Activated CD4-positive, alpha-beta T cell treated with anti-CD3 and anti-CD28 coated beads, Interleukin-2, amount 50 U/mL, for 48 hours (primary cell): ENCODE measurements at regions not wholly inside any gene's neighbourhood (a gene's known extent, or its start where the extent isn't known, plus 50 kb on each side); places are given as distances from the start of the nearest gene placed in this dataset.
"Not testable (repeated sequence)": the region's sequence is repeated elsewhere in the genome, so short reads cannot be mapped to it uniquely, and the experiment has no call there.

ENCODE experiments used
- DNase-seq, 2 experiments: peaks; one replicate each; pipeline ENCODE4 v3.0.0-alpha.2; 2020

DNA sequence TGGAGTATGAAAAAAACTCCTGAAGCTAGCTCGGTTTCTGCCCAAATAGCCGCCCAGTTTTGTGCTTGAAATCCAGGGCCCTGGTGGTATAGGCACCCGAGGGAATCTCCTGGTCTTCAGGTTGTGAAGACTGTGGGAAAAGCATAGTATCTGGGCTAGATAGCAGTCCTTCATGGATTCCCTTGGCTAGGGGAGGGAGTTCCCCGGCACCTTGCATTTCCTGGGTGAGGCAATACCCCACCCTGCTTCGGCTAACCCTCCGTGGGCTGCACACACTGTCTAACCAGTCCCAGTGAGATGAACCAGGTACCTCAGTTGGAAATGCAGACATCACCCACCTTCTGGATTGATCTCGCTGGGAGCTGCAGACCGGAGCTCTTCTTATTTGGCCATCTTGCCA is 184.5 kb upstream of the SLC35B3 start:
- DNase-seq = no peak

DNA sequence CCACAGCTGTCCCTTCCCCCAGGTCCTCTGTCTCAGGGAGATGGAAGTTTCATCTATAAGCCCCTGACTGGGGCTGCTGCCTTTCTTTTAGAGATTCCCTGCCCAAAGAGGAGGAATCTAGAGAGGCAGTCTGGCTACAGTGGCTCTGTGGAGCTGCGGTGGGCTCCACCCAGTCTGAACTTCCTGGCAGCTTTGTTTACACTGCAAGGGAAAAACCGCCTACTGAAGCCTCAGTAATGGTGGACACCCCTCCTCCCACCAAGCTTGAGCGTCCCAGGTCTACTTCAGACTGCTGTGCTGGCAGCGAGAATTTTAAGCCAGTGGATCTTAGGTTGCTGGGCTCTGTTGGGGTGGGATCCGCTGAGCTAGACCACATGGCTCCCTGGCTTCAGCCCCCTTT is 184.1 kb upstream of the SLC35B3 start:
- DNase-seq = not testable (repeated sequence)

DNA sequence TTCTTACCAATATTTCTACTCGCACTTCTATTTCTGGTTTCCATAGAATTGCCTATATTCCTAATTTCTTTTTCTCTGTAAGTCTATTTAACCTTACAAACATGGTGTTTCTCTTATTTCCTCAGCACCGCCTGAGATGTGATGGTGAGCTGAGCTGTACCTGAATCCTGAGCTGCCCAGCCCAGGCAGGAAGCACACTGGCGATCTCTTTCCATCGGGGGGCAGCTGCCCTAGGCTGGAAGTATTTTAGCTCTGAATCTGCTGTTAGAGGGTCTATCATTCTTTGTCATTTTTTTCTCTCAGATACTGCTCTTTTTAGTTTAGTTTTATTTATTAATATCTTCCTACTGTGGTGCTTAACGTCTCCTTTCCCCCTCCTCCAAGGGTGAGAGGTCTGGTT is 173.4 kb upstream of the SLC35B3 start:
- no peak for DNase-seq

DNA sequence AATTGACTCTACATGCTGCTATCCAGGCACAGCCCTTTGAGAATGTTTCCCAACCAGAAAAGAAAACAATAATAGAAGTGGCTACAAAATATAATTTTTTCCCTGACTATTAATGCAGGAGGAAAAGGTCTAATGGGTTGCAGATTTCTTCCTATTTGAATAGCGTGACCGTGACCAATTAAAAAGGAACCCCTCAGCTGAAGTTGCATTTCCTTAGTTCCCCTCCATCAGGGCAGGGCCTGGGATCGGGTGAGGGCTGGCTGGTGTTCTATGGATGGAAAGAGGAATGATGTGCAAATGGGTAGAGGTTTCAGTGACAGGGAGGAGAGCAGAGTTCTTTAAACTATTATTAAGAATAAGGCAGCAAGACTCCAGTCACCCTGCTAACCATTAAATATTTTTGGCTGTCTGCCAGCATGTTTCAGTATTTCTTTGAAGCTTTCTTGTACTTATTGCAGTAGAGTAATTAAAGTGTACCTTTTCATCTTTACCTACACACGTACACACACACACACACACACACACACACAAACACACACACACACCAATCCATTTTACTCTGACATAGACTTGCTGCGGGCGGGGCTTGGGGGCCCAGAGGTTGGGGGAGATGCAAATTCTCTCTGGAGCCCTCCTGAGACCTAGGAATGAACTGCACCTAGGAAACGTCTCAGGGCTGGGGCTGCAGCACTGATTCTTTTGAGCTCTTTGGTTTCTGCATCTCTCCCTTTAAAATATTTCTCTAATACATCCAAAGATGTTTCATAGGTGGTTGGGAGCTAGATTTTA is 154.8 kb upstream of the SLC35B3 start:
- no peak for DNase-seq

DNA sequence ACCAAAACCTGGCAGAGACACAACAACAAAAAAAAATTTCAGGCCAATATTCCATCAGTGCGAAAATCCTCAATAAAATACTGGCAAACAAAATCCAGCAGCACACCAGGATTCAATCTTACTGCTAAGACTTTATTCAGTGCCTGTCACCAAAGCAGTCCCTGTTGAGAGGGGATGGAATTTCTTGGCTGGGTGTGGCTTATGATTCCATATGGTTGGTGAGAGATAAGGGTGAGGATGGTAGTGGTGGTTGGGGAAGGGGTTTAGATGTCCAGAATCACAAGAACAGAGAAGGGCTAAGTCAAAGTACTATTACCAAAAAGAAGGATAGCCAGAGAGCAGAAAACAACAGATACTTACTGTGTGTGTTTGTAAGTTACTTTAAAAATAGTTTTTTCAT is 152.8 kb upstream of the SLC35B3 start:
- no peak for DNase-seq

DNA sequence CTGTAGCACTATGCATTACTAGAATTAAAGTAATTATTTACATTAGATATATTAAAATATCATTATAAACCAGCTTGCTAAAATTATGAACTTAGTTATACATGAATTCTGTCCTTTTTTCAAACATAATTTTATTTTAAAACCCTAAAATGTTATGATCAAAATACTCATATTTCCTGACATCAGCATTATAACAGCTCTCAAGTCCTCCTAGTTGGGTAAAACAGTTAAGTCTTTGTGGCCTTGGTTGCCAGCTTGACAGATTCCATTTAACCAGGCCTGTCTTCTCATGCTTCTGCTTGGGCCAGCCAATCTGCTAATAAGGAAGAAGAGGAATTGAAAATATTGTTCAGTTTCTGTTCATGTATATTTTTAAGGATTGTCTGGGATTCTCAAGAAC is 147.9 kb upstream of the SLC35B3 start:
- DNase-seq = no peak

DNA sequence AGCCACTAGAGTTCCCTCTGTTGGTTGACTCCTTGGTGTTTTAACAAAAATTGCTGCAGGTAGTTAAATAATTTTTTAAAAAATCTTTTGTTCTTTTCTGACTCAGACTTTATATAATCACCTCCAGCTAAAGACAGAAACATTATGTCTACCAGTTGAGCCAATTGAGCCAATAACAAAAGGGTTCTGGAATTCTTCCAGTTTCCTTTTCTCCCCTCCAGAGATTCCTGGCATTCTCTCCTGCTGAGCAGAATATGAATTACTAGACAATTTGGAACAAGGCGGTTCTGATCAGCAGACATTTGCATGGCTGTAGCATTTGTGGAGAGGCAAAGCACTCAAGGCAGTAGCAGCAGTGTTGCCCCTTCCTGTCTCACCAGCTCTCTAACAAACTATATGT is 144.0 kb upstream of the SLC35B3 start:
- no peak for DNase-seq

DNA sequence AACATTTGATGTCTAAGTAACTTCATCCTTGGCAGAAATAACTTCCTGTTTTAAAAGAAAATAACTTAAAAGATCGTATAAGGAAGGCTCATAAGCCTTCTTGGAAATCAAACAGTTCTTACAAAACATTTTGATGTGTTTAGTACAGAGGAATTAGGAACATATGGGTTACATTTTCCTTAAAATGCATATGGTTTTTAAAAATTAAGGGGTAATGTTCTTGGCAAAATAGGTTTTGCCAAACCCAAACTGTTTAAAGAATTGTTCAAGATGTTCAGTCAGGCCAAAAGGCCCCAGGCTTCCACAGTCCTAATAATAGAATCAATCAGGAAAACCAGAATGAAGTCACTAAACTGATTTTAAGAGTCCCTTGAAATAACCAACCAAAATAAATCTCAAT is 142.7 kb upstream of the SLC35B3 start:
- no peak for DNase-seq

DNA sequence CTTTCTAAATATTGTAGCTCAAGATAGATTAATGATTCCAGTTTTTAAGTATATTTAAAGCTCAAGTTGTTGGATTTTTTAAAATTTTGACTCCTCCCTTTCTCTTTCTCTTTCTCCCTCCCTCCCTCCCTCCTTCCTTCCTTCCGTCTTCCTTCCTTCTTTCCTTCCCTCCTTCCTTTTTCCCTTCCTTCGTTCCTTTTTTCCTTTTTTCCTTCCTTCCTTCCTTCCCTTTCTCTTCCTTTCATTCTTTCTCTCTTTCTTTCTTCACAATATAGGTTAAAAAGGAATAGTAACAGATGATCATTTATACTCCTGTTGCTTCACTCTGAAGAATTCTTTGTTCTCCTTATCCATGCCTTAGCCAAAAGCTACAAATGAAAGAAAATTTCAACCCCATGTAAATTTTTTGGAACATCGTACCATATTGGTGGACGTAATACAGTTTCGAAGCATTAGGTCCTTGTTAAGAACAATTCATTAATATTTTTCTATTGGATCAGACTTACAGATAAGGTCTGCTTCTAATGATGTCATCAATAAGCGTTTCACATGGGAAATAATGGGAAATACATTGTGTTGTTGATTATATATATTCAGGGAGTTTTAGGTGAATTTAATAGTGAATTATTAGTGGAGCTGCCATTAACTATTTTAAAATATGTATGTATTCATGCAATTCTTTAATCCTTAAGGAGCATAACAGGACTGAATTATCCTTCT is 139.6 kb upstream of the SLC35B3 start:
- DNase-seq = no peak

DNA sequence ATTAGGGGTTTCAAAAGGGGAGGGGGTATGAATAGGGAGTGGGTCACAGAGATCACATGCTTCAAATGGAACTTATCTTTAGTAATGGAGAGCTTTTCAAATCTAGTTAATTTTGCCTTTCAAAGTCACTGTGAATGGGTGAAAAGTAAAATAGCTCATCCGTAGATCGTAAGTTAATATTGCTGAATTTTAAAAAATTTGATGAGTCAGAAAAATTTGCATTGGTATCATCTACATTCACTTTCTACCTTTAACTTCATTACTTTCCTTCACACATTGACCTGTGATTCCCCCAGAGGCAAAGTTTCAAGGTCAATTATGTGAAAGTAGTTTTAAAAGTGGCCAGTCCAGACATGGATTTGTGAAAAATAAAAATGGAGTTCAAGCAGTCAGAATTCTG is 139.0 kb upstream of the SLC35B3 start:
- DNase-seq = no peak

DNA sequence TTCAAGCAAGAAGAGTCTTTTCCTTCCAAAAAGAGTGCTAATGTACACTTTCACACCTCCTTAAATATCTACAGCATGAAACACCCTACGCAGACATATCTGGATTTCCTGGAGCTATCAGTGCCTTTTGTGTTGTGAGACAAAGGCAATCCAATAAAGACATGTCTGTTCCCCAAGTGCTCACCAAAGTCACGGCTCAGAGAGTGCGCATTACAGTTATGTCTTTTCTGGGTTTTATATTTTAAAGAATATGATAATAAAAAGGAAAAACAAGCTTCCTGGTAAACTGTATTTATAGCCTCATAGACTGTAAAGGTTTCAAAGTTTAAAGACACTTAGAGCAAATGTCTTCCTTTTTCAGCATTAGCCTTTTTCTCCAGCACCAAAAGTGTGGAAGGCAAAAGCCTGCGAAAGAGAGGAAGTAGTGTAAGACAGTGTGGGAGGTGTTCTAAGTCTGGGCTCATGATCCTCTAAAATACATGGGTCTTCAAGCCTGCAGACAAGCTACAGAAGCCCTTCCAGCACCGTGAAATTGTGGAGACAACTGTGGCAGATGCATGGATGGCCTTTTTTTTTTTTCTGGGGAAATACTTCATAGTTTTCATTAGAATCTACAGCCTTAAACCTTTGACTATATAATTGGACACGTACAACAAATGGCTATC is 135.0 kb upstream of the SLC35B3 start:
- DNase-seq = no peak

DNA sequence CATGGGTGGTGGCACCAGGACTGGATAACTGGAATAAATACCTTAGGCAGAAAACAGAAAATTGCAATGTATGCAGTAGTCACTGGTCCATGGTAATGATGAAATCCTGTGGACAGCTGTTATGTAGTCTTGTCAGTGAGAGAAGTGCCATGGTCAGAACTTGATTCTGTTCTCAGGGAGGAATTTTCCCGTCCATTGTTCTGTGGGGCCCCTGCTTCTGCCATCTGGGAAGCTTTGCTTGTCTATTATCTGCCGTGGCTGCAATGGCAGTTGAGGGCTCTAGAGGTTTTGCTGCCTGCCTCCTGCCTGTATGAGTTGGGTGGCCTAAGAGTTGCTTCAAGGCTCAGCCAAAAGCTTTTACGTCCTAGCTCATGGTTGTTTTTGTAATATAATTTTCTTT is 126.8 kb upstream of the SLC35B3 start:
- no peak for DNase-seq

DNA sequence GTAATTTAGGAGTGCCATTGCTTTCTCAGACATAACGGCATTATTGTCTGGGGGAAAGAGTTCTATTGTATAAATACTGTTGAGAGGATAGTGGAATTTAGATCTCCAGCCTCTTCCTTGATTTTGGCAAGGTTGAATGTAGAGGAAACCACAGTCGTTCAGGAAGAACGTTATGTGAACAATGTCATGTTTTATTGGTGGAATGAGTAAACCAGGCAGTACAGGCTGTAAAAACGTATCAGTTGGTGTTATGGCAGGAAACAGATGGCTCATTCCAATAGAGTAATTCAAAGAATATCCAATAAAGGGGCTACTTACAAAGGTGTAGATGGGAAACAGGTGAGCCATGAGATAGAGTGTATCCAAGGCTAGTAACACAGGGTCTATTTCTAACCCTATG is 123.6 kb upstream of the SLC35B3 start:
- no peak for DNase-seq

DNA sequence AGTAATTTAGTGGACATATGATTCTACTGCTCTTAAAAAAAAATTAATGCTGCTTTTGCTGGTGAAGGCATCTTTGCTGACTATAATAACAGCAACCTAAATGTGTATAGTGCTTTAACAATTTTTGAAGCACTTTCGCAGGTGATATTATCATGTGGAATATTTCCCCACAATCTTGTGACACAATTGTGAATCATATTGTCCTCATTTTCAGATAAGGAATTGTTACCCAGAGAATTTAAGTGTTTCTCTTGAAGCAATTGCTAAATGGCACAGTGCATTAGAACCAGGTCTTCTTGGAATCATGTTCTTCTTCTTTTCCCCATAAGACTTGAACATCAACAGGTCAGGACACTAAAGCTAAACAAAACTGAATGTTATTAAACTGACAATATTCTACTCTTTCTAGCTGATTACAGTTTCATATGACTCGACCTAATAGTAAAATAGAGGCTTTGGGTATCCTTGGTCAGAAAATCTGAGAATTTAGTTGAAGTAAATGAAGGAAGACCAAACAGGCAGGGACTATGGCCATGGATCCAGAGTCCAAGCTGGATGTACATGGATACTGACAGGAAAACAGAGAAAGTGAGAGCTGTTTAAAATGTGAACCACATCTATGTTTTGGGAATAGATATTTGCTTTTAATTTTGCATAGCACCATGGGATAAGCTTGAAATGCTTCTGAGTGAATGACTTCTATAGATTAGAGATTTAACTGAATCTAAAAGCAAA is 121.8 kb upstream of the SLC35B3 start:
- no peak for DNase-seq

DNA sequence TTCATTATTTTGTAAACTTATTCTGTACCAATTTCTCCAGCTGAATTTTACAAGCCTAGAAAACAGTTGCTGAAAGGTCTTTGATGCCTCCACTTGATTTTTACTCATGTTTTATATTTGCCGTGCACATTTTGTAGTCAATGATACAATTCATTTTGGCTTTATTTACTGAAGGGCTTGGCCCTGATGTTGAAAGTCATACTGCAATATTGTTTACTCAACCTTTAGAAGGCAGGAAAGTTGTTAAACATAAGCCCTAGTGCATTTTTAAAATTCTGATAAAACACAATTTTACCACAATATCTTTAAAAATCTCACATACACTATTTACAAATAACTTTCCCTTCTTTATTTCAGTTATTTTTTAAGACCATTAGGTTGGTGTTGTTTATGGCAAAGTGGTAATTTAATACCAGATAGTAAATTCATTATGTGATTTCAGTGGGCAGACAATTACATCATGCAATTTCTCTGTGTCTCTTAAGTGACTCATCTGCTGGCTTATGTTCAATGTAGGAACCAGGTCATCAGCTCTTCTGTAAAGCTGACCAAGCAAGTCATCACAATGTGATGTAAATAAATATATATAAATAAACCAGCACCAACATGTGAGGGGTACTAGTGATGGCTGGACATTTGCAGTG is 121.1 kb upstream of the SLC35B3 start:
- DNase-seq = no peak

DNA sequence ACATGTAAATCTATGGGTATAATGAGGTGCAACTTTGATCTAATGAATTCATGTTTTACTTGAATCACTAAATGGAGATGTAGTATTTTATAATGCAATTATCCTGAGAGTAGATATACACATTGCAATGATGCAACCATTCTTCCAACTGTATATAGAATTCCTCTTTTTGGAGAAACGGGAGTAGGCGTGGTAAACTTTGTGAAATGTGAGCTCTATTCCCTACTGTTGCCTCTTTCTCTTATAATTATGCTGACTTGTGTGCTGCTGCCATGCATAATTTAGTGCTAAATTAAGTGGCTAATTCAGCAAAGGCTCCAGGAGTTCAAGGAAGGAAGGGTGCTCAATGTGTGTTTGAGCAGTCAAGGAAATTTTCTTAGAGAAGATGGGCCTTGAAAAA is 116.6 kb upstream of the SLC35B3 start:
- DNase-seq = no peak

DNA sequence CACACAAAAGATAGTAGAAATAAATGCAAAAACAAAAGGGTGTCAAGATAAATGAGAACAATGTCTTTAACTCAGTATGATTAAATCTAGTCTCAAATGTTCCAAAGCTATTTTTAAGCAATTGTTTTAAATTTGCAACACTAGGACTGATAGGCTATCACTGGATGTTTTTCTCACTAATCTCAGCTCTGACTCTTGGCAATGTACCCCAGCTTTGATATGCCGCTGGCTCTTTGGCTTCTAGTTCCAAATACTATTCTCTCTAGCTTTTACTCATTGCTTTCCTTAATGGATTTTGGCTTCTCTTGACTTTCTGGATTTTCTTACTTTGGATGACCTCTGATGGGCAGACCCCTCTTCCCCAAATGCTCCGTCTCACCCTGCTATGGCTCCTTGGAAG is 116.0 kb upstream of the SLC35B3 start:
- no peak for DNase-seq

DNA sequence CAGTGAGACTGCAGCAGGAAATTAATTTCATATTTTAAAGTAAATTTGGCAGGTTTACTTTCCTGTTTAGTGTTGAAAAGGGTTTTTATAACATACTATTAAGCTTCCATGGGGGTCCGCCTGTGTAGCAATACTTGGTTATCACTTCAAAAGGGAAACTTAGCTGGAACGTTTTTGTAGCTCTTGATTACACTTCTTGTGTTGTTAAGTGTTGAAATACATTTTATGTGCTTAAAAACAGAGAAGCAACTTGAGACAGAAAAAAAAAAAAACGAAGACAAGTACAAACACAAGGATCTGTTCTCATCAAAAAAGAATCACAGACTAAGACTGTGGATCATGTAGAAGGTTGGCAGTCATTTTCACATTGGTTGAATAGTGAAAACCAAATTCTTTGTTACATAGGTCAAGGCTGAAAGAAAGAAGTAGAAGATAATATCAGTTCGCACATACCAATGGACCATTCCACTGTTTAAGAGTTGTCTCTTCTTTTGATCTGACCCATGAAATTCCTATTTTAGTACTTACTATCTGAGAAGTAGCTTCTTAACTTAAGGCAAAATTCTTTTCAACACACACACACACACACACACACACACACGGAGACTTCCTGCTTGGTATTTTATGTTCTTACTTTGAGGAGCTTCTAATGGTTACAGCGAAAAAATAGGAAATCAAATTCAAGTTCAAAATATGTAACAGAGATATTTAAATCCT is 113.9 kb upstream of the SLC35B3 start:
- no peak for DNase-seq

DNA sequence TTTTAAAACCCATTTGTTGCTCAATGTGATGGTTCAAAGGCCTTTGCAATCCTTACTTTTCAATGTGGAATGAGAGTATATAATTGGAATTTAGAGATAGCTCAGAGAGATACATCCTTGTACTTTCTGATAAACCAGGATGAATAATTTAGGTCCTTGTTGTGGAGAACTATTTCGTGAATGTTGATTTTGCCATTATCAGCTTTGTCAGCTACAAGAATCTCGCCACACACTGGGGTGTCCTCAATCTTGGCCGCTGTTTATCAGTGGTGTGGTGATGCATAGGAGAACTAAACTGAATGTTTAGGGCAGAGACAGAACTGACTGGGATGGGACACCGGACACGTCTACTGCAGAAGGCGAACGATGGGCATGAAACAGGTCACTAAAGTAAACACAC is 111.2 kb upstream of the SLC35B3 start:
- no peak for DNase-seq

DNA sequence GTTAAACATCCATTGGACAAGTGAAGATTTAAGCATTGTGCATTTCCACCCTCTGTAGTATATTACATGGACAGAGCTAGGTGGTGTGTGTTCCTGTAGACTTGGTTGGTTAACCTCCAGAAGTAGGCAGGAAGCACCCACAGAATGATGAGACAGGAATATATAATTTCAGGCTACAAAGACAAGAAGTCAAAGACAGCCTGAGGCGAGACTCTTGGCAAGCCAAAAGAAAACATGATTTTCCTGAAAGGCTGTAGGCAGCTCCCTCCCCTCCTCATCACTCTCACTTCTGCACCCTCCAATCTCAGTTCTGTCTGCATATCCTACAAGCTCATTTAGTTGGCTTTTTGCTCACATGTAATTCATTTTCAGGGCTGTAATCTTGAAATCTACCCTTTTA is 110.0 kb upstream of the SLC35B3 start:
- DNase-seq = no peak

DNA sequence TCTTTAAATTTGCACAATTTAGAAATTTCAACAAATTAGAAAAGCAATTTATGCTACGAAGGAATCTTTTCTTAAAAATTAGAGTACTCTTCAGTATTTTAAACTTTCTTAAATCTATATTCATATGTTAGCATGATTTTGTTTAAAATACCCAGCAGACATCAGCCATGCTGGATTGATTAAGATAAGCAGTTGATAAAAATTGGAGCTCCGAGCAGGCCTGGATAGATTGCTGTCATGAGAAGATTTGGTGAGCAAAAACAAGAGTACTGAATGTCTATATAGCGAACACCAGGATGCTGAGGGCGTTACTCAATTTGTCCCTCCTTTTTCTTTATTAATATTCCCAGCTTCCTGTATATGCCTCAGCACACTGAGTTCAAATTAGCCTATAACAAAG is 108.4 kb upstream of the SLC35B3 start:
- DNase-seq = no peak

DNA sequence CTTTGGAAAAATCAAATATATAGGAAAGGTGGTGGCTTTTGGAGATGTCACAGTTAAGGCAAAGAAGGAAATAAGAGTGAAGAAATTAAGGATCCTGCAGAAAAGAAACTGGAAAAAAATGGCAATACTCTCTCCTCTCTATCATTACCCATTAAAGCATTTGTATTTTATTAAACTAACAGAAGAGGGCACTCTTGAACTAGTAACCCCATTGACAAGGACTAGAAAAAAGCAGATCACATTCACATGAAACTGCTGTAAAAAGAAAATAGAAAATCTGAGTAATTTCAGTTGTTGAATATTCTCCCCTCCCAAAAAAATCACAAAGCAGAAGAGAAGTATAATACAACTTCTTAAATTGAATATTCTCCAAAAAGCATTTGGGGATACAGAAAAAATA is 104.1 kb upstream of the SLC35B3 start:
- DNase-seq = no peak
